Keratinocyte (primary cell): ENCODE measurements at regions not wholly inside any gene's neighbourhood (a gene's known extent, or its start where the extent isn't known, plus 50 kb on each side); places are given as distances from the start of the nearest gene placed in this dataset.

Source experiments
- EZH2 ChIP-seq: IDR thresholded peaks from one replicate; pipeline ENCODE4 v1.6.1; 2012; ENCODE audit warnings: inconsistent platforms, mild to moderate bottlenecking, low read length, moderate library complexity
- TF ChIP-seq, protein P1 (sequence below), 3 experiments: IDR thresholded peaks in 1 of 3; conservative IDR thresholded peaks in 1 of 3; optimal IDR thresholded peaks in 1 of 3; 2 replicates in 2 of 3; 3 replicates in 1 of 3; pipeline versions ENCODE3 to v1.5.1; 2011; ENCODE audit warnings: low read length in 3 of 3, mild to moderate bottlenecking in 3 of 3, moderate library complexity in 2 of 3, control low read depth in 1 of 3, inconsistent platforms in 1 of 3; ENCODE audit not compliant: insufficient read depth in 2 of 3; ENCODE audit errors: extremely low read depth in 1 of 3

DNA sequence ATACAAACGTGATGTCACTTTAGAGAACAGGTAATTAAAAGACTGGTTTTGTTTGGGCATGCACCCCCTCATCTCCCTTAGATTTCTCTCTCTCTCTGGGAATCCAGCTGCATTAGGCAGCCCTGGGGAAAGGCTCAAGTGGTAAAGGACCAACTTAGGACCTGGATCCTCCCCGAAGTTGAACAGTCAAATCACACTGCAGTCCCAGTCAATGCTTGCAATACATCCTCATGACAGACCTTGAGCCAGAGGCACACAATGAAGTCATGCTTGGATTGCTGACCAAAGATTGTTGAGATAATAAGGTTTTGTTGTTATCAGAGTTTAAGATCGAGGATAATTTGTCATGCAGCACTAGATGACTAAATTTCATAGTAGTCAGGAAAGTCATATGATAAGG lies 1285.8 kb upstream of the NCAM2 start:
- TF ChIP-seq, protein P1, sequence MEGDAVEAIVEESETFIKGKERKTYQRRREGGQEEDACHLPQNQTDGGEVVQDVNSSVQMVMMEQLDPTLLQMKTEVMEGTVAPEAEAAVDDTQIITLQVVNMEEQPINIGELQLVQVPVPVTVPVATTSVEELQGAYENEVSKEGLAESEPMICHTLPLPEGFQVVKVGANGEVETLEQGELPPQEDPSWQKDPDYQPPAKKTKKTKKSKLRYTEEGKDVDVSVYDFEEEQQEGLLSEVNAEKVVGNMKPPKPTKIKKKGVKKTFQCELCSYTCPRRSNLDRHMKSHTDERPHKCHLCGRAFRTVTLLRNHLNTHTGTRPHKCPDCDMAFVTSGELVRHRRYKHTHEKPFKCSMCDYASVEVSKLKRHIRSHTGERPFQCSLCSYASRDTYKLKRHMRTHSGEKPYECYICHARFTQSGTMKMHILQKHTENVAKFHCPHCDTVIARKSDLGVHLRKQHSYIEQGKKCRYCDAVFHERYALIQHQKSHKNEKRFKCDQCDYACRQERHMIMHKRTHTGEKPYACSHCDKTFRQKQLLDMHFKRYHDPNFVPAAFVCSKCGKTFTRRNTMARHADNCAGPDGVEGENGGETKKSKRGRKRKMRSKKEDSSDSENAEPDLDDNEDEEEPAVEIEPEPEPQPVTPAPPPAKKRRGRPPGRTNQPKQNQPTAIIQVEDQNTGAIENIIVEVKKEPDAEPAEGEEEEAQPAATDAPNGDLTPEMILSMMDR (optimal IDR thresholded peaks at IDR 0.05 in 1 of 3, IDR thresholded peaks at IDR 0.05 in 1 of 3, conservative IDR thresholded peaks at IDR 0.05 in 1 of 3; ENCODE audit: extremely low read depth in 1 of 3, insufficient read depth in 2 of 3, low read length in 3 of 3), result no peak
- TF ChIP-seq EZH2, result no peak
